Common myeloid progenitor, CD34-positive (primary cell): ENCODE measurements at regions not wholly inside any gene's neighbourhood (a gene's known extent, or its start where the extent isn't known, plus 50 kb on each side); places are given as distances from the start of the nearest gene placed in this dataset.
"Not testable (repeated sequence)": the region's sequence is repeated elsewhere in the genome, so short reads cannot be mapped to it uniquely, and the experiment has no call there.

Source experiments
- CTCF ChIA-PET: fragments of 350-600 bp; sonication (Branson Sonifier 250); formaldehyde crosslinking; loops from one replicate; lab custom pipeline; 2021; ENCODE audit warnings: antibody characterized with exemption; lab: Charles Lee
- POLR2A ChIA-PET: fragments of 350-600 bp; sonication (Branson Sonifier 250); formaldehyde crosslinking; loops from one replicate; lab custom pipeline; 2021; ENCODE audit warnings: antibody characterized with exemption; lab: Charles Lee
- DNase-seq, 3 donors: peaks; one replicate each; pipeline versions ENCODE4 v3.0.0 to v3.0.0-alpha.2; 2013
- H3K27ac ChIP-seq, 2 experiments: 1 replicate in 1 of 2; 2 replicates in 1 of 2; pipeline ENCODE4 v1.7.0; 2013; ENCODE audit warnings: inconsistent platforms in 2 of 2, low read length in 2 of 2, mild to moderate bottlenecking in 2 of 2, low read depth in 1 of 2, moderate library complexity in 1 of 2; ENCODE audit not compliant: severe bottlenecking in 2 of 2, insufficient read depth in 1 of 2, poor library complexity in 1 of 2
- H3K27me3 ChIP-seq, 5 experiments: replicated peaks in 2 of 5; 1 replicate in 3 of 5; 2 replicates in 2 of 5; pipeline versions ENCODE4 v1.6.1 to v1.7.0; 2013; ENCODE audit warnings: low read length in 4 of 5, mild to moderate bottlenecking in 2 of 5, moderate library complexity in 2 of 5, inconsistent platforms in 1 of 5; ENCODE audit not compliant: insufficient read depth in 5 of 5, control insufficient read depth in 4 of 5
- H3K36me3 ChIP-seq, 4 experiments: 1 replicate in 2 of 4; 2 replicates in 2 of 4; pipeline versions ENCODE4 v1.6.1 to v1.7.0; 2013; ENCODE audit warnings: low read length in 3 of 4, control low read depth in 1 of 4, mild to moderate bottlenecking in 1 of 4; ENCODE audit not compliant: control insufficient read depth in 4 of 4, insufficient read depth in 4 of 4
- H3K4me1 ChIP-seq, 4 experiments: 1 replicate in 3 of 4; 2 replicates in 1 of 4; pipeline versions ENCODE4 v1.6.1 to v1.7.1; 2013; ENCODE audit warnings: low read length in 3 of 4, mild to moderate bottlenecking in 3 of 4, control low read depth in 1 of 4, inconsistent platforms in 1 of 4, moderate library complexity in 1 of 4; ENCODE audit not compliant: control insufficient read depth in 4 of 4, insufficient read depth in 4 of 4; ENCODE audit errors: control extremely low read depth in 1 of 4
- H3K4me3 ChIP-seq, 7 experiments: 1 replicate in 4 of 7; 2 replicates in 3 of 7; pipeline versions ENCODE4 v1.5.1 to v1.7.0; 2013; ENCODE audit warnings: mild to moderate bottlenecking in 7 of 7, low read length in 6 of 7, moderate library complexity in 6 of 7, inconsistent platforms in 2 of 7, low read depth in 2 of 7, control low read depth in 1 of 7; ENCODE audit not compliant: insufficient read depth in 4 of 7, control insufficient read depth in 1 of 7; ENCODE audit errors: extremely low read depth in 1 of 7
- H3K9me3 ChIP-seq, 5 experiments: 1 replicate in 4 of 5; 2 replicates in 1 of 5; pipeline versions ENCODE4 v1.6.1 to v1.7.1; 2013; ENCODE audit warnings: low read length in 4 of 5, mild to moderate bottlenecking in 2 of 5, inconsistent platforms in 1 of 5, low read depth in 1 of 5, moderate library complexity in 1 of 5; ENCODE audit not compliant: control insufficient read depth in 4 of 5, insufficient read depth in 2 of 5; ENCODE audit errors: control extremely low read depth in 1 of 5
- WGBS: methylation state at CpG from one replicate; pipeline ENCODE4 v1.1.5; 2013; ENCODE audit not compliant: insufficient coverage; 5-methylcytosine and 5-hydroxymethylcytosine counted together

- CTCF ChIA-PET, H3K27me3 ChIP-seq, H3K4me1 ChIP-seq, H3K36me3 ChIP-seq, H3K9me3 ChIP-seq, POLR2A ChIA-PET: not testable (repeated sequence)
- peak in 2 of 3 donors; percentile 69 to 74 for DNase-seq
- peak overlapping the region in 1 of 2 experiments; percentile 68 for H3K27ac ChIP-seq
- H3K4me3 ChIP-seq: peak overlapping the region; percentile 57 to 73 (median 64)
- WGBS: no CpG with 5 or more reads among the region's 99 CpGs
Measured at GRCh38 chr3:195657475-195658372, 63.1 kb upstream of the MUC20 start.

DNA sequence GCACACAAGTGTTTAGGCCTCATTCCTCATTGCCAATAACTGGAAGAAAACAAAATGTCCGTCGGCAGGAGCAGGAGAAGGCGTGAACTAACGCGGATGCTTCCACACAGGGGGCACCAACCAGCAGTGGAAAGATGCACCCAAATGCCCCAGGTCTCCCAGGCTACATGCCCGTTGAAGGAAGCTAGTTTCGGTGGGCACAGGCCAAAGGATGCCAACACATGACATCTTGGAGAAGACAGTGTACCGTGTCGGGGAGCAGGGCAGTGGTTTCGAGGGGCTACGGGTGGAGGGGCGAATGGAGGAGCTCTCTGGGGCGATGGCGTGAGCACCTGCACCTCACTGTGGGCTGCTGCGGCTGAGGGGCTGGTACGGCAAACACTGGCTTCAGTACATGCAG is 64.7 kb upstream of the MUC20 start:
- CTCF ChIA-PET, H3K36me3 ChIP-seq, POLR2A ChIA-PET, H3K4me3 ChIP-seq, DNase-seq, H3K27me3 ChIP-seq, H3K27ac ChIP-seq, H3K4me1 ChIP-seq, H3K9me3 ChIP-seq: not testable (repeated sequence)
- 100% methylated on average over 4 of the region's 16 CpGs for WGBS

DNA sequence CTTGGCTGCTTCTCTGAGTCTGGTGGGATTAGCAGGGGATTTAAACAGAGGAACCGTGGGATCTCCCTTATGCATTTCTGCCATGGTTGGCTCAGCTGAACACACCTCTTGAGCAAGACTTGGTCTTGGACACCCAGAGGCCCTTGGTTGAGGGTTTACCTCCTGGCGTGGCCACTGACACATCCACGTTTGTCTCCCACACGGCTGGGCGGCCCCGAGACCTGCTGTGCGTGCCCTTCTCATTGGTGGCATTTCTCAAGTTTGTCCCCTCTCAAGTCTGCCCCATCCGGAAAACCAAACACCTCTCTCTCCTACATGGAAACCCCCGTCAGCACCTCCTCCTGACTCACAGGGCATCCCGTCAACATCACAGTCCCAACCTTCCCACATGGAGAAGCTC is 66.0 kb upstream of the MUC20 start:
- H3K36me3 ChIP-seq, CTCF ChIA-PET, H3K4me3 ChIP-seq, H3K4me1 ChIP-seq, DNase-seq, H3K9me3 ChIP-seq, POLR2A ChIA-PET, H3K27ac ChIP-seq, H3K27me3 ChIP-seq: not testable (repeated sequence)
- WGBS: no CpG with 5 or more reads among the region's 10 CpGs

GRCh38 chr3:195654138-195654537 is 66.6 kb upstream of the MUC20 start:
- POLR2A ChIA-PET, H3K4me3 ChIP-seq, H3K4me1 ChIP-seq, H3K27ac ChIP-seq, CTCF ChIA-PET, H3K9me3 ChIP-seq, H3K36me3 ChIP-seq, DNase-seq, H3K27me3 ChIP-seq: not testable (repeated sequence)
- no CpG with 5 or more reads among the region's 15 CpGs for WGBS

DNA sequence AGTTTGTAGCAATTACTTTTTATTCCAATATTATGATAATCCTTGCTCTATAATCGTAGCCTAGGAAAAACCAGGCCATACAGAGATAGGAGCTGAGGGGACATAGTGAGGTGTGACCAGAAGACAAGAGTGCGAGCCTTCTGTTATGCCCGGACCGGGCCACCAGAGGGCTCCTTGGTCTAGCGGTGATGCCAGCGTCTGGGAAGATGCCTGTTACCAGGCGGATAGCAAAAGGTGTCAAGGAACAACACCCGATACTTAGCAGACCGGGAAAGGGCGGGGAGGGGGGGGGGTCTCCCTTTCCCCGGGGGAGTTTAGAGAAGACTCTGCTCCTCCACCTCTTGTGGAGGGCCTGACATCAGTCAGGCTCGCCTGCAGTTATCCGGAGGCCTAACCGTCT is 67.1 kb upstream of the MUC20 start:
- not testable (repeated sequence) for H3K4me1 ChIP-seq
- peak in 1 of 3 donors; percentile 10 for DNase-seq

GRCh38 chr3:195647912-195648702 is 64.4 kb upstream of the APOD start:
- H3K27ac ChIP-seq, POLR2A ChIA-PET, H3K4me1 ChIP-seq, DNase-seq, H3K9me3 ChIP-seq, H3K36me3 ChIP-seq, CTCF ChIA-PET, H3K4me3 ChIP-seq, H3K27me3 ChIP-seq: not testable (repeated sequence)
- no CpG with 5 or more reads among the region's 19 CpGs for WGBS

More for the DNA sequence above, 67.1 kb upstream of the MUC20 start:
- POLR2A ChIA-PET, H3K36me3 ChIP-seq, H3K27me3 ChIP-seq, H3K27ac ChIP-seq, H3K4me3 ChIP-seq, H3K9me3 ChIP-seq, CTCF ChIA-PET: not testable (repeated sequence)
- no CpG with 5 or more reads among the region's 14 CpGs for WGBS

DNA sequence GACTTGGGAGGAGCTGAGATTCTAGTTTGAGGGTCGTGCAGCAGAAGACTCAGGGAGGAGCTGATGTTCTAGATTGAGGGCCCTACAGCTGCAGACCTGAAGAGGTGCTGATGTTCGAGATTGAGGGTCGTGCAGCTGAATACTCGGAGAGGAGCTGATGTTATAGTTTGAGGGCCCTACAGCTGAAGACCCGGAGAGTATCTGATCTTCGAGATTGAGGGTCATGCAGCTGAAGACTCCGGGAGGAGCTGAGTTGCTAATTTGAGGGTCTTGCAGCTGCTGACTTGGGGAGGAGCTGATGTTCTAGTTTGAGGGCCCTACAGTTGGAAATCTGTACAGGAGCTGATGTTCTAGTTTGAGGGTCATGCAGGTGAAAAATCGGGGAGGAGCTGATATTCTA is 62.1 kb upstream of the APOD start:
- H3K9me3 ChIP-seq, H3K36me3 ChIP-seq, DNase-seq, H3K27ac ChIP-seq, H3K27me3 ChIP-seq, CTCF ChIA-PET, POLR2A ChIA-PET, H3K4me1 ChIP-seq, H3K4me3 ChIP-seq: not testable (repeated sequence)
- 89% methylated on average over 4 of the region's 8 CpGs for WGBS
